Hepatocyte (in vitro differentiated cells): ENCODE measurements at regions not wholly inside any gene's neighbourhood (a gene's known extent, or its start where the extent isn't known, plus 50 kb on each side); places are given as distances from the start of the nearest gene placed in this dataset.

Experiments
- CTCF ChIP-seq: fragments of 200-600 bp; sonication (generic); IDR thresholded peaks from 2 replicates; pipeline ENCODE4 v1.5.1; 2016; ENCODE audit warnings: antibody characterized with exemption, mild to moderate bottlenecking; ENCODE audit not compliant: poor library complexity
- EZH2 ChIP-seq: fragments of 200-600 bp; sonication (generic); IDR thresholded peaks from 2 replicates; pipeline ENCODE4 v1.6.1; 2016; ENCODE audit warnings: antibody characterized with exemption, mild to moderate bottlenecking, borderline replicate concordance

DNA sequence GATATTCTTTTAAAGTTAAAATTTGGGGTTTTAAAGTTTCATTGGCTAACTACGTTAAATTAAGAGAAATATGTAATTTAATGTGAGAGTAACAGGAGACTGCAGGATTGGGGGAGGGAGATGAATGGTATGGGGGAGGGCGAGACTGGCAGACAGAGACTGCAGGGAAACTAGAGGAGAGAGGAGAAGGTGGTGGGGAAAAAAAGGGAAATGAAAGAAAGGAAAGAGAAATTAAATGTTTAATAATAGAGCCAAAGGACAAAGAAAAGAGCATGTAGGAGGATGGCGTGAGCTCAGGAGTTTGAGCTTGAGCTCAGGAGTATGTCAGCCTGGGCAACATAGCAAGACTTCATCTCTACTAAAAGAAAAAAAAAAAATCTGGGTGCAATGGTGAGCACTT is 115.9 kb downstream of the RFC3 start:
- TF ChIP-seq EZH2 = no peak
- no peak for TF ChIP-seq CTCF
